HEK293 (cell line): ENCODE measurements at regions not wholly inside any gene's neighbourhood (a gene's known extent, or its start where the extent isn't known, plus 50 kb on each side); places are given as distances from the start of the nearest gene placed in this dataset.

ENCODE experiments used
- CTCF ChIA-PET: fragments of 350-600 bp; formaldehyde crosslinking; extraction: SDS; loops from one replicate; lab custom pipeline; 2021; ENCODE audit warnings: antibody characterized with exemption; lab: Yijun Ruan, JAX
- POLR2A ChIA-PET: fragments of 300-600 bp; formaldehyde crosslinking; extraction: SDS; loops from one replicate; lab custom pipeline; 2020; ENCODE audit warnings: antibody characterized with exemption, inconsistent platforms; lab: Yijun Ruan, JAX
- H3K27ac ChIP-seq: fragments of 200-500 bp; sonication (Bioruptor generic); 2 replicates; pipeline ENCODE4 v1.5.1; 2014; ENCODE audit warnings: low read depth, low read length, control low read depth, inconsistent platforms; ENCODE audit errors: extremely low read depth
- H3K36me3 ChIP-seq, 2 experiments: fragments of 200-500 bp in 1 of 2; sonication (Bioruptor generic) in 1 of 2; 1 replicate in 1 of 2; 2 replicates in 1 of 2; pipeline ENCODE4 v1.5.1; 2014 to 2017; ENCODE audit warnings: inconsistent platforms in 2 of 2, low read length in 2 of 2; ENCODE audit not compliant: control insufficient read depth in 2 of 2, insufficient read depth in 1 of 2
- H3K4me1 ChIP-seq: fragments of 200-500 bp; sonication (Bioruptor generic); 2 replicates; pipeline ENCODE4 v1.5.1; 2014; ENCODE audit warnings: mild to moderate bottlenecking, low read length, inconsistent platforms; ENCODE audit not compliant: control insufficient read depth, insufficient read depth
- H3K4me3 ChIP-seq: 2 replicates; pipeline ENCODE4 v1.5.1; 2011; ENCODE audit warnings: low read depth, mild to moderate bottlenecking, control low read depth, low read length, moderate library complexity
- H3K9me3 ChIP-seq: fragments of 200-500 bp; sonication (Bioruptor generic); 2 replicates; pipeline ENCODE4 v1.5.1; 2014; ENCODE audit warnings: low read depth, low read length, inconsistent platforms; ENCODE audit not compliant: control insufficient read depth, insufficient read depth
- KLF16 ChIP-seq: fragments of 450-650 bp; formaldehyde crosslinking; IDR thresholded peaks from 2 replicates; pipeline ENCODE4 v1.5.1; 2017; ENCODE audit warnings: missing biosample characterization, missing genetic modification characterization
- ZFP3 ChIP-seq: fragments of 450-650 bp; formaldehyde crosslinking; IDR thresholded peaks from 2 replicates; pipeline ENCODE4 v1.5.1; 2016; ENCODE audit warnings: low read depth, missing biosample characterization, missing genetic modification characterization
- ZIC2 ChIP-seq: fragments of 450-650 bp; formaldehyde crosslinking; IDR thresholded peaks from 2 replicates; pipeline ENCODE4 v1.5.1; 2016; ENCODE audit warnings: missing biosample characterization, missing genetic modification characterization
- ZNF155 ChIP-seq: fragments of 450-650 bp; formaldehyde crosslinking; IDR thresholded peaks from 2 replicates; pipeline ENCODE4 v1.5.1; 2016; ENCODE audit warnings: missing biosample characterization, missing genetic modification characterization
- ZNF518A ChIP-seq: fragments of 450-650 bp; formaldehyde crosslinking; conservative IDR thresholded peaks from 2 replicates; pipeline ENCODE4 v1.5.1; 2016; ENCODE audit warnings: low read depth, missing biosample characterization, missing genetic modification characterization
- ZNF529 ChIP-seq: fragments of 450-650 bp; formaldehyde crosslinking; IDR thresholded peaks from 2 replicates; pipeline ENCODE4 v1.5.1; 2017; ENCODE audit warnings: missing genetic modification characterization, missing biosample characterization; ENCODE audit not compliant: insufficient replicate concordance
- ZNF596 ChIP-seq: fragments of 450-650 bp; IDR thresholded peaks from 2 replicates; pipeline ENCODE4 v1.5.0; 2018; ENCODE audit warnings: missing biosample characterization, mild to moderate bottlenecking, missing genetic modification characterization, moderate library complexity
- ZNF624 ChIP-seq: fragments of 450-650 bp; formaldehyde crosslinking; IDR thresholded peaks from 2 replicates; pipeline ENCODE4 v1.5.1; 2017; ENCODE audit warnings: missing biosample characterization, missing genetic modification characterization
- ZNF76 ChIP-seq: fragments of 450-650 bp; formaldehyde crosslinking; IDR thresholded peaks from 2 replicates; pipeline ENCODE4; 2016; ENCODE audit warnings: low read depth, missing biosample characterization, missing genetic modification characterization, borderline replicate concordance
- ZXDB ChIP-seq: fragments of 450-650 bp; formaldehyde crosslinking; IDR thresholded peaks from 2 replicates; pipeline ENCODE4 v1.5.1; 2016; ENCODE audit warnings: missing biosample characterization, missing genetic modification characterization
- TF ChIP-seq, protein P1 (sequence below): fragments of 450-650 bp; formaldehyde crosslinking; IDR thresholded peaks from 2 replicates; pipeline ENCODE4 v1.5.1; 2016; ENCODE audit warnings: missing biosample characterization, missing genetic modification characterization
- TF ChIP-seq, protein P2 (sequence below): fragments of 450-650 bp; formaldehyde crosslinking; IDR thresholded peaks from 2 replicates; pipeline ENCODE4 v1.5.1; 2017; ENCODE audit warnings: missing biosample characterization, missing genetic modification characterization
- TF ChIP-seq, protein P3 (sequence below): fragments of 450-650 bp; formaldehyde crosslinking; IDR thresholded peaks from 2 replicates; pipeline ENCODE4 v1.5.1; 2017; ENCODE audit warnings: missing biosample characterization, missing genetic modification characterization
- TF ChIP-seq, protein P4 (sequence below): fragments of 450-650 bp; formaldehyde crosslinking; IDR thresholded peaks from 2 replicates; pipeline ENCODE4 v1.5.1; 2016; ENCODE audit warnings: missing biosample characterization, missing genetic modification characterization
- TF ChIP-seq, protein P5 (sequence below): fragments of 450-650 bp; IDR thresholded peaks from 2 replicates; pipeline ENCODE4 v1.5.1; 2018; ENCODE audit warnings: missing biosample characterization, mild to moderate bottlenecking, missing genetic modification characterization

GRCh38 chr10:98318861-98319260, 50.9 kb upstream of the LOXL4 start:
- H3K27ac ChIP-seq = no peak overlapping the region
- TF ChIP-seq, protein P1, sequence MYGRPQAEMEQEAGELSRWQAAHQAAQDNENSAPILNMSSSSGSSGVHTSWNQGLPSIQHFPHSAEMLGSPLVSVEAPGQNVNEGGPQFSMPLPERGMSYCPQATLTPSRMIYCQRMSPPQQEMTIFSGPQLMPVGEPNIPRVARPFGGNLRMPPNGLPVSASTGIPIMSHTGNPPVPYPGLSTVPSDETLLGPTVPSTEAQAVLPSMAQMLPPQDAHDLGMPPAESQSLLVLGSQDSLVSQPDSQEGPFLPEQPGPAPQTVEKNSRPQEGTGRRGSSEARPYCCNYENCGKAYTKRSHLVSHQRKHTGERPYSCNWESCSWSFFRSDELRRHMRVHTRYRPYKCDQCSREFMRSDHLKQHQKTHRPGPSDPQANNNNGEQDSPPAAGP (tag by site-specific recombination) = no peak
- TF ChIP-seq ZFP3 (tag by site-specific recombination) (no peak), ZNF76 (tag by site-specific recombination) (no peak), ZNF155 (no peak), ZIC2 (tag by site-specific recombination) (no peak), ZNF529 (tag by site-specific recombination) (no peak), ZNF596 (tag by site-specific recombination) (no peak), KLF16 (no peak), ZNF518A (tag by site-specific recombination) (no peak), ZXDB (tag by site-specific recombination) (no peak), ZNF624 (tag by site-specific recombination) (no peak)
- TF ChIP-seq, protein P2, sequence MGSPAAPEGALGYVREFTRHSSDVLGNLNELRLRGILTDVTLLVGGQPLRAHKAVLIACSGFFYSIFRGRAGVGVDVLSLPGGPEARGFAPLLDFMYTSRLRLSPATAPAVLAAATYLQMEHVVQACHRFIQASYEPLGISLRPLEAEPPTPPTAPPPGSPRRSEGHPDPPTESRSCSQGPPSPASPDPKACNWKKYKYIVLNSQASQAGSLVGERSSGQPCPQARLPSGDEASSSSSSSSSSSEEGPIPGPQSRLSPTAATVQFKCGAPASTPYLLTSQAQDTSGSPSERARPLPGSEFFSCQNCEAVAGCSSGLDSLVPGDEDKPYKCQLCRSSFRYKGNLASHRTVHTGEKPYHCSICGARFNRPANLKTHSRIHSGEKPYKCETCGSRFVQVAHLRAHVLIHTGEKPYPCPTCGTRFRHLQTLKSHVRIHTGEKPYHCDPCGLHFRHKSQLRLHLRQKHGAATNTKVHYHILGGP (tag by site-specific recombination) = no peak
- TF ChIP-seq, protein P3, sequence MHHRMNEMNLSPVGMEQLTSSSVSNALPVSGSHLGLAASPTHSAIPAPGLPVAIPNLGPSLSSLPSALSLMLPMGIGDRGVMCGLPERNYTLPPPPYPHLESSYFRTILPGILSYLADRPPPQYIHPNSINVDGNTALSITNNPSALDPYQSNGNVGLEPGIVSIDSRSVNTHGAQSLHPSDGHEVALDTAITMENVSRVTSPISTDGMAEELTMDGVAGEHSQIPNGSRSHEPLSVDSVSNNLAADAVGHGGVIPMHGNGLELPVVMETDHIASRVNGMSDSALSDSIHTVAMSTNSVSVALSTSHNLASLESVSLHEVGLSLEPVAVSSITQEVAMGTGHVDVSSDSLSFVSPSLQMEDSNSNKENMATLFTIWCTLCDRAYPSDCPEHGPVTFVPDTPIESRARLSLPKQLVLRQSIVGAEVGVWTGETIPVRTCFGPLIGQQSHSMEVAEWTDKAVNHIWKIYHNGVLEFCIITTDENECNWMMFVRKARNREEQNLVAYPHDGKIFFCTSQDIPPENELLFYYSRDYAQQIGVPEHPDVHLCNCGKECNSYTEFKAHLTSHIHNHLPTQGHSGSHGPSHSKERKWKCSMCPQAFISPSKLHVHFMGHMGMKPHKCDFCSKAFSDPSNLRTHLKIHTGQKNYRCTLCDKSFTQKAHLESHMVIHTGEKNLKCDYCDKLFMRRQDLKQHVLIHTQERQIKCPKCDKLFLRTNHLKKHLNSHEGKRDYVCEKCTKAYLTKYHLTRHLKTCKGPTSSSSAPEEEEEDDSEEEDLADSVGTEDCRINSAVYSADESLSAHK (tag by site-specific recombination) = no peak
- TF ChIP-seq, protein P4, sequence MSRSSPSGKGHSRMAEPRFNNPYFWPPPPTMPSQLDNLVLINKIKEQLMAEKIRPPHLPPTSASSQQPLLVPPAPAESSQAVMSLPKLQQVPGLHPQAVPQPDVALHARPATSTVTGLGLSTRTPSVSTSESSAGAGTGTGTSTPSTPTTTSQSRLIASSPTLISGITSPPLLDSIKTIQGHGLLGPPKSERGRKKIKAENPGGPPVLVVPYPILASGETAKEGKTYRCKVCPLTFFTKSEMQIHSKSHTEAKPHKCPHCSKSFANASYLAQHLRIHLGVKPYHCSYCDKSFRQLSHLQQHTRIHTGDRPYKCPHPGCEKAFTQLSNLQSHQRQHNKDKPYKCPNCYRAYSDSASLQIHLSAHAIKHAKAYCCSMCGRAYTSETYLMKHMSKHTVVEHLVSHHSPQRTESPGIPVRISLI (tag by site-specific recombination) = no peak
- TF ChIP-seq, protein P5, sequence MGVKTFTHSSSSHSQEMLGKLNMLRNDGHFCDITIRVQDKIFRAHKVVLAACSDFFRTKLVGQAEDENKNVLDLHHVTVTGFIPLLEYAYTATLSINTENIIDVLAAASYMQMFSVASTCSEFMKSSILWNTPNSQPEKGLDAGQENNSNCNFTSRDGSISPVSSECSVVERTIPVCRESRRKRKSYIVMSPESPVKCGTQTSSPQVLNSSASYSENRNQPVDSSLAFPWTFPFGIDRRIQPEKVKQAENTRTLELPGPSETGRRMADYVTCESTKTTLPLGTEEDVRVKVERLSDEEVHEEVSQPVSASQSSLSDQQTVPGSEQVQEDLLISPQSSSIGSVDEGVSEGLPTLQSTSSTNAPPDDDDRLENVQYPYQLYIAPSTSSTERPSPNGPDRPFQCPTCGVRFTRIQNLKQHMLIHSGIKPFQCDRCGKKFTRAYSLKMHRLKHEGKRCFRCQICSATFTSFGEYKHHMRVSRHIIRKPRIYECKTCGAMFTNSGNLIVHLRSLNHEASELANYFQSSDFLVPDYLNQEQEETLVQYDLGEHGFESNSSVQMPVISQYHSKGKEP = no peak
- no peaks in the 10 kb centered on the region for H3K36me3 ChIP-seq
- no peaks in the 10 kb centered on the region for H3K4me1 ChIP-seq
- no peaks in the 10 kb centered on the region for H3K9me3 ChIP-seq
- no peak overlapping the region for H3K4me3 ChIP-seq
- ChIA-PET POLR2A (no interaction called here), CTCF (interaction anchor here (0.9 to 1.8 kb wide), 2 partner anchors 9 to 72 kb away, joined by 3 to 6 read pairs; no protein-coding TSS in a partner anchor)
